22Rv1 (cell line): ENCODE measurements at regions not wholly inside any gene's neighbourhood (a gene's known extent, or its start where the extent isn't known, plus 50 kb on each side); places are given as distances from the start of the nearest gene placed in this dataset.

Source experiments
- CTCF ChIP-seq: fragments of 450-650 bp; IDR thresholded peaks from 2 replicates; pipeline ENCODE4 v1.5.1; 2017; ENCODE audit warnings: mild to moderate bottlenecking
- ZFX ChIP-seq: fragments of 450-650 bp; IDR thresholded peaks from 2 replicates; pipeline ENCODE4 v1.6.1; 2017; ENCODE audit warnings: antibody characterized with exemption, borderline replicate concordance

DNA sequence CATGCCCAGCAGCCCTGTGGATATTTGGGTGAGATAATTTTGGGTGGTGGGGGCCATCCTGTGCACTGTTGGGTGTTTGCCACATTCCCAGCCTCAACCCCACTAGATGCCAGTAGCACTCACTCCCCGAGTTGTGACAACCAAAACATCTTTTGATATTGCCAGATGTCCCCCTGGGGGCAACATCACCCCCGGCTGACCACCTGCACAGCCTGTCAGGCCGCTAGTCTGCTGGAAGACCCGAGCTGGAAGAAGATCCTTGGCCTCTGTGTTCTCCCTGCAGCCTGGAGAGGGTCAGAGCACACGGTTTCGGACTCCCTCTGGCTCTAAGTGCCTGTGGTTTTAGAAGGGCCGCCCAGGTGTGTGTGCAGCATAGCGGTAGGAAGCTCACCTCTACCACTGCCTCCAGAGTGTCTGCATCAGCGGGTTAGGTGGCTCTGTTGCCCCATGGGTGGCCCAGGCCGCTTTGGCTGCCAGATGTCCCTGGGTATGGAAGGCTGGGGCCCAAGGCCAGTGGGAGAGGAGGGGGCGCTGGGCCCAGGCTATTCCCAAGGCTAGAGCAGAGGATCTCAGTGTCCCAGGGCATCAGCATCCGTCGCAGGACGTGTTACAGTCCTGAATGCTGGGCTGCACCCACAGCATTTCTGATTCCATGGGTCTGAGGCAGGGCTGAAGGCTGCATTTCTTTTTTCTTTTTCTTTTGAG, 195.8 kb upstream of the GSE1 start:
- TF ChIP-seq CTCF = no peak
- TF ChIP-seq ZFX = no peak
